Sigmoid colon (tissue), 6 donors: ENCODE measurements at regions not wholly inside any gene's neighbourhood (a gene's known extent, or its start where the extent isn't known, plus 50 kb on each side); places are given as distances from the start of the nearest gene placed in this dataset.
"Not testable (repeated sequence)": the region's sequence is repeated elsewhere in the genome, so short reads cannot be mapped to it uniquely, and the experiment has no call there.

Source experiments
- DNase-seq: peaks from one replicate; pipeline ENCODE4 v3.0.0-alpha.2; 2019
- H3K27ac ChIP-seq, 4 donors: fragments of 200-600 bp; sonication (generic); one replicate each; pipeline ENCODE4 v1.5.1; 2016 to 2019; ENCODE audit warnings: mild to moderate bottlenecking in 1 of 4
- H3K27me3 ChIP-seq, 3 donors: fragments of 200-600 bp; sonication (generic); one replicate each; pipeline ENCODE4 v1.5.1; 2019; ENCODE audit warnings: mild to moderate bottlenecking in 1 of 3
- H3K36me3 ChIP-seq, 4 donors: fragments of 200-600 bp; sonication (generic); one replicate each; pipeline ENCODE4 v1.5.1; 2016 to 2019
- H3K4me1 ChIP-seq, 4 donors: fragments of 200-600 bp; sonication (generic); one replicate each; pipeline ENCODE4 v1.5.1; 2017 to 2019
- H3K4me3 ChIP-seq, 4 donors: fragments of 200-600 bp; sonication (generic); one replicate each; pipeline ENCODE4 v1.5.1; 2017 to 2019; ENCODE audit warnings: mild to moderate bottlenecking in 2 of 4, moderate library complexity in 1 of 4
- H3K9me3 ChIP-seq, 4 donors: fragments of 200-600 bp in 3 of 4; sonication (generic) in 3 of 4; one replicate each; pipeline versions ENCODE4 v1.5.1 to v1.6.1; 2013 to 2019
- EP300 ChIP-seq, 4 donors: sonication (generic); formaldehyde crosslinking; IDR thresholded peaks; one replicate each; pipeline ENCODE4 v1.6.1; 2017; ENCODE audit warnings: antibody characterized with exemption in 4 of 4
- POLR2A ChIP-seq, 2 donors: fragments of 450-650 bp; IDR thresholded peaks; one replicate each; pipeline ENCODE4 v1.6.1; 2016; ENCODE audit warnings: antibody characterized with exemption in 2 of 2, mild to moderate bottlenecking in 2 of 2, moderate library complexity in 2 of 2
- POLR2AphosphoS5 ChIP-seq, 4 donors: sonication (generic); formaldehyde crosslinking; IDR thresholded peaks; one replicate each; pipeline ENCODE4 v1.6.1; 2017; ENCODE audit warnings: antibody characterized with exemption in 4 of 4
- WGBS, 2 donors: extraction: QIAGEN DNeasy Blood & Tissue Kit; methylation state at CpG; one replicate each; pipeline ENCODE4 v1.1.7; 2013; 5-methylcytosine and 5-hydroxymethylcytosine counted together
- intact Hi-C: fragments of 100-400 bp; cut with DNase I; formaldehyde crosslinking; loops from one replicate; pipeline ENCODE4 v1.15.1; 2023
- TF ChIP-seq, protein P1 (sequence below), 4 experiments: fragments of 450-650 bp in 3 of 4; fragments of 200-600 bp in 1 of 4; IDR thresholded peaks; one replicate each; pipeline ENCODE4 v1.5.1; 2016 to 2019; ENCODE audit warnings: antibody characterized with exemption in 4 of 4, mild to moderate bottlenecking in 3 of 4, moderate library complexity in 2 of 4
- donor health status: healthy with polysubstance abuse.
- donor health status: healthy.

DNA sequence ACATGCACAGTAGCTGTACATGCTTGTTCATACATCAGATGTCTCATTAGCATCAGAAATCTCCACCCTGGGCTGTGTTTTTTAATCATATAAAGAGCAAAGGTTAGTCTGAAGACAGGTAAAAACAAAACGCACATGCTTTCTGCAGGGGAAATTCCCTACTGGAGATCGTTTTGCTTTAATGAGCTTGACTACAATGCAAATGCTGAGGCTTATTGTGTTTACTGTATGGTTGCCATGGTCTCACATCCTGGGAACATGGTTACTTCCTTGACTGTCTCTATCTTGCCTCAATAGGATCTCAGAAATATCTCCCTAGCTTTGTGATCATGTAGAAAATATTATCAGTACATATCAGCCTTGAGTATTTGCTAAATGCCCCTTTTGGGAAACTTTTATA lies 336.5 kb upstream of the TFPI start:
- no peaks in the 10 kb centered on the region for H3K36me3 ChIP-seq
- H3K4me3 ChIP-seq: no peak overlapping the region
- intact Hi-C loops: no loop called here
- peaks cover 0 to 5% (median 0%) of the 10 kb centered on the region in 4 donors for H3K9me3 ChIP-seq
- 6 to 54% methylated on average over 2 of the region's 2 CpGs for WGBS, 2 donors
- H3K4me1 ChIP-seq: no peaks in the 10 kb centered on the region
- H3K27me3 ChIP-seq: no peaks in the 10 kb centered on the region
- TF ChIP-seq POLR2A (IDR thresholded peaks at IDR 0.05) (no peak), EP300 (IDR thresholded peaks at IDR 0.05) (no peak), POLR2AphosphoS5 (IDR thresholded peaks at IDR 0.05) (no peak)
- TF ChIP-seq, protein P1, sequence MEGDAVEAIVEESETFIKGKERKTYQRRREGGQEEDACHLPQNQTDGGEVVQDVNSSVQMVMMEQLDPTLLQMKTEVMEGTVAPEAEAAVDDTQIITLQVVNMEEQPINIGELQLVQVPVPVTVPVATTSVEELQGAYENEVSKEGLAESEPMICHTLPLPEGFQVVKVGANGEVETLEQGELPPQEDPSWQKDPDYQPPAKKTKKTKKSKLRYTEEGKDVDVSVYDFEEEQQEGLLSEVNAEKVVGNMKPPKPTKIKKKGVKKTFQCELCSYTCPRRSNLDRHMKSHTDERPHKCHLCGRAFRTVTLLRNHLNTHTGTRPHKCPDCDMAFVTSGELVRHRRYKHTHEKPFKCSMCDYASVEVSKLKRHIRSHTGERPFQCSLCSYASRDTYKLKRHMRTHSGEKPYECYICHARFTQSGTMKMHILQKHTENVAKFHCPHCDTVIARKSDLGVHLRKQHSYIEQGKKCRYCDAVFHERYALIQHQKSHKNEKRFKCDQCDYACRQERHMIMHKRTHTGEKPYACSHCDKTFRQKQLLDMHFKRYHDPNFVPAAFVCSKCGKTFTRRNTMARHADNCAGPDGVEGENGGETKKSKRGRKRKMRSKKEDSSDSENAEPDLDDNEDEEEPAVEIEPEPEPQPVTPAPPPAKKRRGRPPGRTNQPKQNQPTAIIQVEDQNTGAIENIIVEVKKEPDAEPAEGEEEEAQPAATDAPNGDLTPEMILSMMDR (IDR thresholded peaks at IDR 0.05): no peak
- H3K27ac ChIP-seq: no peak overlapping the region
- DNase-seq: no peak

DNA sequence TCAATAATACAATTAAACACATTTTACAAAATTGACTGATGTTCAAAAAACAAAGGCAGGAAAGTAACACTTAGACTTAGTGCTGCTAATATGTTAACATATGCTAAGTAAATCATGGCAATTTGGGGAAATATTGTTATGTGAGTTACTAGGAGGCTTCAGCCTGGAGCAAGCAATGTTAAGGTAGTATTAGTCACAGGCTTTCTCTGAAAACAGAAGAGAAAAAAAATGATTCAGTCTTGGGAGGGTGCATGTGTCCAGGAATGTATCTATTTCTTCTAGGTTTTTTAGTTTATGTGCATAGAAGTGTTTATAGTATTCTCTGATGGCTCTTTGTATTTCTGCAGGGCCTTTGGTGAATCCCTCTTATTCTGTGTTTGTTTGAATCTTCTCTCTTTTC lies 345.8 kb upstream of the TFPI start:
- Histone ChIP-seq H3K4me1 (no peaks in the 10 kb centered on the region), H3K27ac (no peak overlapping the region), H3K27me3 (no peaks in the 10 kb centered on the region), H3K4me3 (no peak overlapping the region), H3K36me3 (no peaks in the 10 kb centered on the region), H3K9me3 (no peaks in the 10 kb centered on the region)
- intact Hi-C loops: no loop called here
- no peak for DNase-seq
- TF ChIP-seq EP300 (IDR thresholded peaks at IDR 0.05): no peak
- TF ChIP-seq, protein P1 (IDR thresholded peaks at IDR 0.05): no peak
- TF ChIP-seq POLR2AphosphoS5 (IDR thresholded peaks at IDR 0.05): no peak
- no peak for TF ChIP-seq POLR2A (IDR thresholded peaks at IDR 0.05)

DNA sequence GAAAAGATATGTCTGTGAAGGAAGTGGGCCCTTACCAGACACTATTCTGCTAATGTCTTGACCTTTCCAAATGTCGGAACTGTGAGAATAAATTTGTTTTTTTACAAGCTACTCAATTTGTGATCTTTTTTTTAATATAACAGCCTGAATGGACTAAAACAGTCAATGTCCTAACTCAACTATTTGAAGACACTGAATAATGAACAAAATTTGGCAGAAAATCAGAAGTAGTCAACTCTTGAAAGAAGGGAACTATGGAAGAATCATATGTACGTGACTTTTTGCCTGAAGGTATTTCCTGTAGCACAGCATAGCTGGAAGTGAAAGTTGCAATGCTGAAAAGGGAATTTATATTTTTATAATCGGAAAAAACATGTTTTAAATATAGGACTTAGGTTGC lies 351.8 kb upstream of the TFPI start:
- DNase-seq: no peak
- WGBS, 2 donors: 81 to 86% methylated on average over 3 of the region's 3 CpGs
- intact Hi-C loops: no loop called here
- H3K36me3 ChIP-seq: no peaks in the 10 kb centered on the region
- TF ChIP-seq POLR2AphosphoS5 (IDR thresholded peaks at IDR 0.05) (no peak), EP300 (IDR thresholded peaks at IDR 0.05) (no peak), POLR2A (IDR thresholded peaks at IDR 0.05) (no peak)
- TF ChIP-seq, protein P1 (IDR thresholded peaks at IDR 0.05): no peak
- no peak overlapping the region for H3K27ac ChIP-seq
- H3K4me1 ChIP-seq: no peaks in the 10 kb centered on the region
- H3K27me3 ChIP-seq: no peaks in the 10 kb centered on the region
- H3K9me3 ChIP-seq: no peaks in the 10 kb centered on the region
- H3K4me3 ChIP-seq: no peak overlapping the region

DNA sequence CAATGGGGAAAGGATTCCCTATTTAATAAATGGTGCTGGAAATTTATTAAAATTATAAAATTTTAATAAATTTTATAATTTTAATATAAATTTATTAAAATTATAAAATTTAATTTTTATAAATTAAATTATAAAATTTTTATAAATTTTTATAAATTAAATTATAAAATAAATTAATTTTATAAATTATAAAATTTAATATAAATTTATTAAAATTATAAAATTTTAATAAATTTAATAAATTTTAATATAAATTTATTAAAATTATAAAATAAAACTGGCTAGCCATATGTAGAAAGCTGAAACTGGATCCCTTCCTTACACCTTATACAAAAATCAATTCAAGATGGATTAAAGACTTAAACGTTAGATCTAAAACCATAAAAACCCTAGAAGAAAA lies 356.7 kb upstream of the TFPI start:
- H3K36me3 ChIP-seq, H3K27me3 ChIP-seq, DNase-seq, H3K4me1 ChIP-seq, H3K27ac ChIP-seq, H3K9me3 ChIP-seq, intact Hi-C loops, H3K4me3 ChIP-seq: not testable (repeated sequence)
- 80 to 100% methylated on average over 1 of the region's 1 CpG for WGBS, 2 donors

DNA sequence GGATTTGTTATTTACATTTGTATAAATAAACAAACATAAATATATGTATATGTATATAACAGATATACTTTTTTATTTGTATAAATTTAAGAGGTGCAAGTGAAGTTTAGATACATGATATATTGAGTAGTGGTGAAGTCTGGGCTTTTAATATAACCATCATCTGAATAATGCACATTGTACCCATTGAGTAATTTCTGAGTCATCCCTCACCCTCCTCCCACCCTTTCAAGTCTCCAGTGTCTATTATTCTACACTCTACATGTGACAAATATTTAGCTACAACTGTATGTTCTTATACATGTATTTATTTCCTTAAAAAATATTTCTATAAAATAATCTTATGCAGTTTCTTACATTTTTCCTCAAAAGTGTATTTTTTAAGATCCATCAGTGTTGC lies 358.7 kb upstream of the TFPI start:
- H3K36me3 ChIP-seq: no peaks in the 10 kb centered on the region

More for the DNA sequence above, 358.7 kb upstream of the TFPI start:
- intact Hi-C loops: no loop called here
- Histone ChIP-seq H3K4me3 (no peak overlapping the region), H3K9me3 (no peaks in the 10 kb centered on the region), H3K27ac (no peak overlapping the region), H3K4me1 (no peaks in the 10 kb centered on the region), H3K27me3 (no peaks in the 10 kb centered on the region)
- DNase-seq: no peak
- TF ChIP-seq, protein P1 (IDR thresholded peaks at IDR 0.05): no peak
- TF ChIP-seq EP300 (IDR thresholded peaks at IDR 0.05) (no peak), POLR2A (IDR thresholded peaks at IDR 0.05) (no peak), POLR2AphosphoS5 (IDR thresholded peaks at IDR 0.05) (no peak)
